Esophagus squamous epithelium (tissue), 5 donors: ENCODE measurements at regions not wholly inside any gene's neighbourhood (a gene's known extent, or its start where the extent isn't known, plus 50 kb on each side); places are given as distances from the start of the nearest gene placed in this dataset.

ENCODE experiments used
- DNase-seq: peaks from one replicate; lab custom pipeline; 2025; lab: John Stamatoyannopoulos, UW
- H3K27ac ChIP-seq, 4 donors: fragments of 200-600 bp; sonication (generic); one replicate each; pipeline ENCODE4 v1.5.1; 2016 to 2019; ENCODE audit warnings: mild to moderate bottlenecking in 1 of 4
- H3K27me3 ChIP-seq, 4 donors: fragments of 200-600 bp; sonication (generic); 1 replicate in 3 of 4; 2 replicates in 1 of 4; pipeline versions ENCODE4 v1.5.1 to v1.6.0; 2017 to 2021; ENCODE audit warnings: antibody characterized with exemption in 1 of 4
- H3K36me3 ChIP-seq, 3 donors: fragments of 200-600 bp; sonication (generic); one replicate each; pipeline ENCODE4 v1.5.1; 2016 to 2019
- H3K4me1 ChIP-seq, 3 donors: fragments of 200-600 bp; sonication (generic); one replicate each; pipeline ENCODE4 v1.5.1; 2017 to 2019
- H3K4me3 ChIP-seq, 4 donors: fragments of 200-600 bp; sonication (generic); 1 replicate in 3 of 4; 2 replicates in 1 of 4; pipeline ENCODE4 v1.5.1; 2016 to 2019; ENCODE audit warnings: mild to moderate bottlenecking in 2 of 4, moderate library complexity in 1 of 4
- H3K9me3 ChIP-seq, 3 donors: fragments of 200-600 bp; sonication (generic); one replicate each; pipeline ENCODE4 v1.5.1; 2016 to 2019
- POLR2A ChIP-seq, 4 donors: fragments of 450-650 bp; IDR thresholded peaks; one replicate each; pipeline ENCODE4 v1.6.1; 2017; ENCODE audit warnings: antibody characterized with exemption in 4 of 4, mild to moderate bottlenecking in 4 of 4, moderate library complexity in 3 of 4
- WGBS, 2 donors: methylation state at CpG; one replicate each; pipeline ENCODE4 v1.1.5; 2018; 5-methylcytosine and 5-hydroxymethylcytosine counted together
- intact Hi-C: fragments of 100-400 bp; cut with DNase I; formaldehyde crosslinking; loops from one replicate; pipeline ENCODE4 v1.15.0; 2022
- TF ChIP-seq, protein P1 (sequence below), 6 experiments: fragments of 450-650 bp in 4 of 6; fragments of 200-600 bp in 2 of 6; sonication (generic) in 2 of 6; IDR thresholded peaks; one replicate each; pipeline ENCODE4 v1.5.1; 2016 to 2019; ENCODE audit warnings: antibody characterized with exemption in 6 of 6, mild to moderate bottlenecking in 4 of 6, moderate library complexity in 4 of 6
- donor health status: DM: yes; HTN: yes; CAD: no.

DNA sequence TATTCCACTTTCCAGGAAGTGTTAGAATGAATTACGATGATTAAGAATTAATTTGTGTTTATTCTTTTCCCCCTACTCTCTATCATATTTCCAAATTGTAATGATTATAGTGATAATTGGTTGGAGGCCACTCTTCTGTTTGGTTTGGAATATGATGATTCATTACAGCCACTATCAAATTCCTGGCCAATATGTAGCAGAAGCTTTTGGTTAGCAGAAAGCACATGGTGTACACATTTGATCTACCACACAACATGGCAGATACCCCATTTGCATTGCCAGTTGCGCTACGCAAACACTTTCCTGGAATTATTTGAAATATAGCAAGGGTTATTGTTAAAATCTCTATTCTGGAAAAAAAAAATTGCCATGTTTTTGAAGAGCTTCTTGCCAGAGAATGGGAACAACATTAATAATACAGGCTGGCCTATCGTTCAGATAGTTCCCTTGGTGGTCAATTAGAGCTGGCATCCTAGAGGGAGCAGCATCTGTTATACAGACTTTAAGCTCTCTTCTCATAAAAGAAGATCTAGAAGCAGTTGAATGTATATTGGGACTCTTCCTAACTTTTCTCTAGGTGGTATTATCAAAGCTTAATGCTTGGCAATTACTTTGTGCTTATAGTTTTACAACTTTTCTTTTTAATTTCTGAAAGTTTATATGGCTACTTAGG is 455.0 kb upstream of the ACTBL2 start:
- intact Hi-C loops = no loop called here
- Histone ChIP-seq H3K4me1 (no peaks in the 10 kb centered on the region), H3K9me3 (no peaks in the 10 kb centered on the region), H3K27me3 (no peaks in the 10 kb centered on the region), H3K27ac (no peak overlapping the region), H3K4me3 (no peak overlapping the region), H3K36me3 (no peaks in the 10 kb centered on the region)
- WGBS, 2 donors = 78 to 88% methylated on average over 4 of the region's 4 CpGs
- no peak for DNase-seq
- TF ChIP-seq, protein P1, sequence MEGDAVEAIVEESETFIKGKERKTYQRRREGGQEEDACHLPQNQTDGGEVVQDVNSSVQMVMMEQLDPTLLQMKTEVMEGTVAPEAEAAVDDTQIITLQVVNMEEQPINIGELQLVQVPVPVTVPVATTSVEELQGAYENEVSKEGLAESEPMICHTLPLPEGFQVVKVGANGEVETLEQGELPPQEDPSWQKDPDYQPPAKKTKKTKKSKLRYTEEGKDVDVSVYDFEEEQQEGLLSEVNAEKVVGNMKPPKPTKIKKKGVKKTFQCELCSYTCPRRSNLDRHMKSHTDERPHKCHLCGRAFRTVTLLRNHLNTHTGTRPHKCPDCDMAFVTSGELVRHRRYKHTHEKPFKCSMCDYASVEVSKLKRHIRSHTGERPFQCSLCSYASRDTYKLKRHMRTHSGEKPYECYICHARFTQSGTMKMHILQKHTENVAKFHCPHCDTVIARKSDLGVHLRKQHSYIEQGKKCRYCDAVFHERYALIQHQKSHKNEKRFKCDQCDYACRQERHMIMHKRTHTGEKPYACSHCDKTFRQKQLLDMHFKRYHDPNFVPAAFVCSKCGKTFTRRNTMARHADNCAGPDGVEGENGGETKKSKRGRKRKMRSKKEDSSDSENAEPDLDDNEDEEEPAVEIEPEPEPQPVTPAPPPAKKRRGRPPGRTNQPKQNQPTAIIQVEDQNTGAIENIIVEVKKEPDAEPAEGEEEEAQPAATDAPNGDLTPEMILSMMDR (IDR thresholded peaks at IDR 0.05) = no peak
- TF ChIP-seq POLR2A (IDR thresholded peaks at IDR 0.05) = no peak

DNA sequence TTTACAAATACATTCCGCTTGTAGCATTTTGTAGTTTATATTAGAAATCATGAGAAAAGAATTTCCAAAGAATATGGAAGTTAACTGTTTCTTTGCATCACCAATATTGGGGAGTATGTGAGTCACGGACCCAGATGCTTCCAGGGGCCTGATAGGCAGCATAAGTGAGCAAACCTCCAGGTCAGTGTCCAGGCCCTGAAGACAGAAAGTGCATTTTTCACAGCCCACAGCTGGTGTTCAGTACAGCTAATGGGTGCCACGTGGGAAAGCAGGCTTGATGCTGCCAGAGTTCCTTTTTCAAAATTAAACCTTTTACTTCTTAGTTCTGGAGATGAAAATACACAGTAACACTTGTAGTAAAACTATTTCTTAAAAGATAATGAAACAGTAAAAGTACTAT is 454.4 kb upstream of the ACTBL2 start:
- intact Hi-C loops = no loop called here
- DNase-seq = no peak
- H3K36me3 ChIP-seq = no peaks in the 10 kb centered on the region
- no peak overlapping the region for H3K4me3 ChIP-seq
- H3K9me3 ChIP-seq = no peaks in the 10 kb centered on the region
- TF ChIP-seq, protein P1 (IDR thresholded peaks at IDR 0.05) = no peak
- no peak for TF ChIP-seq POLR2A (IDR thresholded peaks at IDR 0.05)
- 57 to 67% methylated on average over 3 of the region's 3 CpGs for WGBS, 2 donors
- H3K27ac ChIP-seq = no peak overlapping the region
- H3K27me3 ChIP-seq = no peaks in the 10 kb centered on the region
- no peaks in the 10 kb centered on the region for H3K4me1 ChIP-seq

DNA sequence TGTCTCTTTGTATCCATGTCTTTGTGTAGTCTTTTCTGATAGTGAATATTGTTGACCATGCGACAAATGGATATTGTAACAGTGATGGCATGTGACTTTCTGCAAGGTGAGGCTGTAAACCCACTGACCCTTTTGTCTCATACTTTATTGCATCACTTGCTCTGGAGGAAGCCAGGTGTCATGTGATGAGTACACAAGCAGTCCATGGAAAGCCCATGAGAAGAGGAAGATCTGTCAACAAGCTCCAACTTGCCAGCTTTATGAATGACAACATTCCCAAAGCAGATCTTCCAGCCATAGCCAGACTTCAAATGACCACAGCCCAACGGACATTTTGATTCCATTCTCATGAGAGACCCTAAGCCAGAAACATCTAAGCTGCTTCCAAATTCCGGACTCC is 450.1 kb upstream of the ACTBL2 start:
- WGBS, 2 donors = 51 to 56% methylated on average over 3 of the region's 3 CpGs

DNA sequence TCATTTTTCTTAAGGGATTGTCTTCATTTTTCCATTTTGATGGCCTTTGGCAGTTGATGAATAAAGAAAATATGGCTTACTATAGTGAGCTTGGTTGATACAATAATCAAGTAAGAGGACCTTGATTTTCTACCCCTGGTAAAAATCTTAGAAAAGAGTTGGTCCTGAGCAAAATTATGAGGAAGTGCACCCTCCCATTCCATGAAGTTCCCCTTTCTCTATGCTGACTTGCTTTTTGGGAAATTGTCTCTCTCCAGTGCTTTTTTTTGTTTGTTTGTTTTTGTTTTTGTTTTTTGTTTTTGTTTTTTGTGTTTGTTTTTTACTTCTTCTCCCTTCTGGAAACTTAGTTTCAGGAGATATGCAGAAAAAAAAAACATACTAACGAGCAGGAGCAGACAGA is 449.2 kb upstream of the ACTBL2 start:
- intact Hi-C loops = no loop called here
- Histone ChIP-seq H3K27me3 (no peaks in the 10 kb centered on the region), H3K36me3 (no peaks in the 10 kb centered on the region), H3K4me1 (no peaks in the 10 kb centered on the region), H3K27ac (no peak overlapping the region), H3K4me3 (no peak overlapping the region), H3K9me3 (no peaks in the 10 kb centered on the region)
- WGBS, 2 donors = 47 to 57% methylated on average over 1 of the region's 1 CpG
- TF ChIP-seq, protein P1 (IDR thresholded peaks at IDR 0.05) = no peak
- TF ChIP-seq POLR2A (IDR thresholded peaks at IDR 0.05) = no peak
- DNase-seq = no peak

More for the DNA sequence above, 450.1 kb upstream of the ACTBL2 start:
- no peaks in the 10 kb centered on the region for H3K4me1 ChIP-seq
- DNase-seq = no peak
- H3K9me3 ChIP-seq = no peaks in the 10 kb centered on the region
- H3K4me3 ChIP-seq = no peak overlapping the region
- no peaks in the 10 kb centered on the region for H3K36me3 ChIP-seq
- TF ChIP-seq, protein P1 (IDR thresholded peaks at IDR 0.05) = no peak
- no peak for TF ChIP-seq POLR2A (IDR thresholded peaks at IDR 0.05)
- H3K27ac ChIP-seq = no peak overlapping the region
- no peaks in the 10 kb centered on the region for H3K27me3 ChIP-seq
- intact Hi-C loops = no loop called here

DNA sequence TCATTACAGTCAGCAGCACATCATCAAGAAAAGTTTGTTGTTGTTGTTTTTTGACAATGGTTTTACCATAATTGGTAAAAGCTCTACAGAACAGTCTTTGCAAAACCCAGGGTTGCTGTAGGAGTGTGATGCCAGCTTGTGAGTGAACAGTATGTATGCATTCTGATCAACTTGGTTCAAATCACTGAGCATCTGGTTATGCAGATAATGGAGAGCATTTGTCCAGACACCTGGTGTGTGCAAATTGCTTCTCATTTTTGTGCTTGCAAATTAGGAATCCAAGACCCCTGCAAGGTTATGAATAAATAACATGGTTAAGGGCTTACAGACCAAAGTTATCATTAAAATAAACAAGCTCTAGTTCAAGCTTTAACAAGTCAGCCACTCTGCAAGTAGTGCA is 448.7 kb upstream of the ACTBL2 start:
- H3K9me3 ChIP-seq = no peaks in the 10 kb centered on the region
- intact Hi-C loops = no loop called here
- TF ChIP-seq, protein P1 (IDR thresholded peaks at IDR 0.05) = no peak
- TF ChIP-seq POLR2A (IDR thresholded peaks at IDR 0.05) = no peak
- no peaks in the 10 kb centered on the region for H3K4me1 ChIP-seq
- no peak for DNase-seq
- no peaks in the 10 kb centered on the region for H3K27me3 ChIP-seq
- no peak overlapping the region for H3K27ac ChIP-seq
- H3K4me3 ChIP-seq = no peak overlapping the region
- H3K36me3 ChIP-seq = no peaks in the 10 kb centered on the region
